ENCODE measurements at regions not wholly inside any gene's neighbourhood (a gene's known extent, or its start where the extent isn't known, plus 50 kb on each side); places are given as distances from the start of the nearest gene placed in this dataset.

DNA sequence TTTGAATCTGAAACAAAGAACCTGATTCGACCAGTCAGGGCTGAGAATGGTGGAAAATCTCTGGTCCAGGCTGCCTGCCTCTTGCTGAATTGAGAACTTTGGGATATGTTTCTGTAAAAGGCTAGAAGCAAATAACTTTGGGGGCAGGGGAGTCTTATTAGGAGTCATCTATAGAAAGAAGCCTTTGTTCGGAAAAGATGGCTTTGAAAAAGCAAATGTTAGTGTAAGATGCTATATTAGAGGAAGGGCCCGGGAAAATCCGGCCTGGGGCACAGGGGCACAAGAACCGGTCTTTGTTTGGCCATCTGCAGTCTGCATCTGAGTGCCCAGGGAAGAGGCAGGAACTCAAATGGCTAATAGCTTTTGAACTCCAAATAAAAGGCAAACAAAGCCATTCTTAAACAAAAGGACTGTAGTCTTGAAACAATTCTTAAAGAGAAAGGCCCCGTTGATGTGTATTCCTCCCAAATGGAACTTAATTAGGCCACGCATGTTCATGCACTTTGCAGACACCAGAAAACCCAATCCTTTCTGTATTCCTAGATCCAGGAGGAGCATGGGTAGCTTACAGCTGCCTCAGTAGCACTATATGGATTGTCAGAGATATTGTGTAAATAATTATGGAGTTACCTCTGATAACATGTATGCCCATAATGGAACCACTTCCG, 180.0 kb upstream of the ARL4C start:
- DNase-seq (ENCODE audit: low read depth): no peak

DNA sequence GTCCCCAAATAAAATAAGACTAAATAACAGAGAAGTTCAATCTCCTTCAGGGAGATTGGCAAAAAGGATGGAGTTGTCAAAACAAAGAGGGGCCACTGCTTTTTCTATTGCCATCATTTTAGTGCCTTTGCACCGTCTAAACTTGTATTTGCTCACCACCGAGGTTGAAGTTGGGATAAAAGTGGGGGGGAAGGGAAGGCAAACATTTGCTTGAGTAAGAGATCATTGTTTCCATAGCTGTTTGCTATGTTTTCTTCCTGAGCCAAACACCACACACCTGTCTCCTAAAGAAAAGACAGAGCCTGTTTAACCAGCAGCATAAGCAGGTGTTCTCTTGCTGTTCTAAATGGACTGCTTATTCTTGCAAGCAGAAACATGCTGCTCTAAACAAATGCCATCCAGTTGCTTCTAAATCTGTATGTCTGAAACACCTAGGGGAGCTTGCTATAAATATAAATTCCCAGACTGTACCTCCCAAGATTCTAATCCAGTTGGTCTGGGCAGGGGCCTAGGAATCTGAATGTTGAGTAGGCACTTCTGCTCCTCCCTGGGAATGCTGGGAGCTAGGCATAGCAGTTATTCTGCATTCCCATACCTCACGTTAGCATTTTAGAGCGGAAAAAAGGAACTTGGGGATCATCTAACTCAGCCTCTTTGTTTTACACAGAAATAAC, 179.4 kb upstream of the ARL4C start:
- no peak for DNase-seq (ENCODE audit: low read depth)

DNA sequence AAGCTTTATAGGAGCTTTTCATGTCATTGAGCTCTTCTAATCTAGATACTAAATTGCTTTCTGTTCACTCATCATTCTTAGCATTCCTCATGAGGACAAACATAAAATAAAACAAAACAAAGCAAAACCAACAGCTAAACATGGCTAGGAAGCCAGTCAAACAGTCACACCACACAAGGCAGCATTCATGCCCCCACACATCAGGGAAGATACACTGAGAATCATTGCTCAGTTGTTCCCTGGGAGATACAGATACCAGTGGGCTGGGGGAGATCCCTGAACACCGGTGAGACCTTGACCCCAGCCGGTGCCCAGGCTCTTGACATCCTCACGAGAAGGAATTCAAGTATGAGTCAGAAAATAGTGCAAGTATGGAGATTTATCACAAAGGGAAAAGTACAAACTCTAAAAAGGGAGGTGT, 177.9 kb upstream of the ARL4C start:
- no peak for DNase-seq (ENCODE audit: low read depth)

DNA sequence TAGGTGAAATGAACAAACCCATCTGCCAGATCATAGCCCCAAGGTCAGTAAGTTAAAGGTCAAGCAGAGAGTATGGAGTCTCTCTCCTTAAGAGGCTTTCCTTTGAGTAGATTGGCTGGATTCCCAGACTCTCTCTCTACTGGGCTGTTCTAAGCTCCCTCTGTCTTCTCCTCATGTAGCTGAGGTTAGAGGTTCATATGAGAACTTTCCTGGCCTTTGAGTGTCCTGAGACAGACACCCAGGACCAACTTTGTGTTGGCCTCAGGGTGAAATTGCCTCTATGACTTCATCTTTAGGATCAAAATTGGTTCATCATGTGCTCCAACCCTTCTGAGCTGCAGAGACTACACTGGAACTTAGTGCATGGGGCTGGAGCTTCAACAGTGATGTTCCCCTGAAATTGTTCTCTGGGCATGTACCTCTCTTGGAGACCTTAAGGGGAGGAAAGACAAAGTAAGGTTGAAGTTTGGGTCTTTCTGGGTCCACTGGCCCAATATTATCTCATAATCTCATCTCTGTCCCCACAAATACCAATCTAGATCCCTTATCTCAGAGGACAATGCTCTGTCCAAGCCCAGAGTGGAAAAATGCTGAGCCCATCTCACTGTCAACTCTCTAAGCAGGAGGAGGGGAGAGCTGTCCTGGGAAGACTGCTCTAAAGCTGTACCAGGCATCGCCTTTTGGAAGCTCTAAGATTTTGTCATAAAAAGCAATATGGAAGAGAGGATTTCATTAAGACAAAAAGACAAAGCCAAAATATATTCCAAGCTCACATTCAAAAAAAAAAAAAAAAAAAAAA, 177.3 kb upstream of the ARL4C start:
- DNase-seq (ENCODE audit: low read depth): no peak

DNA sequence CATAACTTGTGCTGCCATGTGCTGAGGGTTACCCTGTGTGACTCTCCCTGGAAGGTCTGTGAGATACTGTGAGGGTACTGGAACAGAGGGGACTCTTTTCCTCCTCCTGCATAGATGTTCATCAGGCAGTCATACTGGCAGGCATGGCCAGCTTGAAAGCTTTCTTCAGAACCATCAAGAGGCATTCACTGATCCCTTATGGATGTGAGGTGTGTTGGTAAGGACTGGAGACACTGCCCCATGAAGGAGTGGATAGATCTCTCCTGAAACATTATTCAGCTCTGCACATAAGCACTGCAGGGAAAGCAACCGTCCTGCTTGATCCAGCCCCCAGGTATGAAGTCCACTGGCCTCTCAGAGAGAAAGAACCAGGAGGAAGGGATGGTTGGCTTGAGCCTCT, 176.6 kb upstream of the ARL4C start:
- no peak for DNase-seq (ENCODE audit: low read depth)

DNA sequence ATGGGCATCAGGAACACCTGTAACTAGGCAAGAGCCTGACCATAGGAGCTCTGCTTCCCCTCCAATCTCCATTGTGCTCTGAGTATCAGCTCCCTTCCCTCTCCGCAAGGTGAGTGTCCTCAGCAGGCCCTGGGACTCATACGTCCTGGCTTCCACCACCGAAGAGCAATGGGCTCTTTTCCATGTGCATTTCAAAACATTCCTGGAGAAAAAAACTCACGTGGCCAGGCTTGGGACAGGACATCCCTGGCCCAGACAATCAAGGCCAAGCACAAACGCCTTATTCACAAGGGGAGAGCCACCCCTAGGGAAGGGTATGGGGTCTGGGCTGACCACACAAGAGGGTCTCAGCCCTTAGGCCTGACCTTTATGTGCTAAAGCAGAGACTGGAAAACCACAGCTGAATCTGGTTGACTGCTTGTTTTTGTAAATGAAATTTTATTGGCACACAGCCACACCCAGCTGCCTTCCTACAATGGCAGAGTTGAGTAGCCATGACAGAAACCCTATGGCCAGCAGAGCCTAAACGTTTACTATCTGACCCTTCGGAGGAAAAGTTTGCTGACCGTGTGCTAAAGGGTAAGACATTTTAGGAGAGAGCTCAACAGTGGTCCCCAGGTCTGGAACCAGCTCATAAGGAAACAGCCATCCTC, 175.7 kb upstream of the ARL4C start:
- no peak for DNase-seq (ENCODE audit: low read depth)

DNA sequence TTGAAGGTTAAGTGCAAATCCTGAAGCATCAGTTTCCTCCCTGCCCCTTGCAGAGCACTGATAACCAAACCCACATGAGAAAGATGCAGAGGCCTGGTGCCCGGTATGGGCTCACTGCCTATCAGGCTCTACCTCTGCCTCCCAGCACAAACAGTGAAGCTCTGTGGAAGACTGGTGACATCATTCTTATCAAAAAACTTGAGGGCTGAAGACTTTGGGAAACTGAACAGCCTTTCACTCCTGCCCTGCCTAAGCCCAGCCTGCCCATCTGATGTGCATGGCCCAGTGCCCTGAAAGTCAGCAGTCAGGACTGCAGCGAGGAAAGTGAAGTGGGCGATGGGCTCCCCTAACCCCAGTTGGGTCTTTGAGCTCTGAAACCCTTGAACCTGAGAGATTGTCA, 174.8 kb upstream of the ARL4C start:
- no peak for DNase-seq (ENCODE audit: low read depth)

DNA sequence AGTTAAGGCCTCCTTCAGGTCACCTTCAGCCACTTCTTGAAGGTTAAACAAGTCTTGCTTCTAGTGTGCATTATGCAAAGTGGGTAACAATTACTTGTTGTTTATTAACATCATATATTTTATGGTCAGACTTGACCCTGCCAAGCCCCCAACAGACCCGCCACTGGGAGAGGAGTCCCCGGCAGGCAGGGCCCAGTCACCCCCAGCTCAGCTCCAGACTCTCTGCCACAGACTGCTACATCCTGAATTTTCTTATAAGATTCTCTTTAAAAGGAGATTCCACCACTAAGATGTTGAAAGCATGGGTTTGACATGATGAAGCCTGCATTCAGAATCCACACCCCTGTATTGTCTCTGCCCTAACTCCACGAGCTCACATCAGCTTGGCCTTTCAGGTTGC, 174.3 kb upstream of the ARL4C start:
- no peak for DNase-seq (ENCODE audit: low read depth)

DNA sequence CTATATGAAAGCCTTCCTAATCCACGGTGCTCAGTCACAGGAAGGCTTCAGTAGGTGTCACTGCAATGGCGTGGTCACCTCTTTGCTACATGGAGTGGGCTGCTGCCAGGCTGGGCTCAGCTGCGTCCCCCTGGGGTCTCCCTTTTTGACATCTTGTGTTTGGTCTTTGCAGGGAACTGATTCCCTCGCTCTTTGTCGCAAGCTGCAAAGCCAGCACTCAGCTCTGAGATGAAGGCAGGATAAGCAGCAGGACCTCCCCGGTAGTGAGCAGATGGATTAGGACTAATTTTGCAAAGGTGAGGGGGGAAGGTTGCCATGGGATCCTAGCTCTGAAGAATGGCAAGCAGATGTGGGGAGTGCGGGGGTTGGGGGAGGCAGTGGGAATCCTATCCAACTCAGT, 173.9 kb upstream of the ARL4C start:
- no peak for DNase-seq (ENCODE audit: low read depth)

DNA sequence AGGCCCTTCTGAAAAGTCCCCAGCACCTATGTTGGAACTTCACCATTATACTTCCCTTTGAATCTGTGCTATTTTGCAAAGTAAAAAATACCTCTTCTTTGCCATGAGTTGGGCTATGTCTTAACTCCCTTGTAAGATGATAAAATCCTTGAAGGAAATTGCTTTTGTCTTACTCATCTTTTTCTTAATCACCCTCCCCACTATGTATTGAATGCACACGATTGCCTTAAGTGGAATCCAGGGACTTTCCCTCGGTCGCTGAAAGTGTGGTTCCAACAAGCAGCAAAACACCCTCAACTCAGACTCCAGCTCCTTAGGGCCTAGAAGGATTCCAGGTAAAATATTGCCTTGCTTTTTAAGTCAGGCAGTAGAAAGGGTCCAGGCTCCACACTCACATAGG, 173.2 kb upstream of the ARL4C start:
- DNase-seq (ENCODE audit: low read depth): no peak

DNA sequence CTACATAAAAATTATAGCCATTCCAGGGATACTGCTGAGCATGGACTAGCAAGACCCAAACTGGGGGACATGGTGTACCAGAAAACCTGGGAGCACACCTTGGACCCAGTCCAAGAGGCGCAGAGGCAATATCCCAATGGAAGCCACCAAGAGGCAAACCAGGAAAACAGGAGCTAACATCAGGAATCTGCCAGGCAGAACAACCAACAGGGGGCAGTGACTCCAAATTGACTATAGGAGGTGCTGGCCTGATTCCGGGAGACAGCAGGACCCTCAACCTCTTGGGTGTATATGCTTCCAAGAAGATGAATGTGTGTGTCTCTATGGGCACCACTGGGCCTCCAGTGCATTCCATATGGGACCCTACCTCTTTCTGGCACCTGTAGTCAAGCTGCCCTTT, 172.7 kb upstream of the ARL4C start:
- DNase-seq (ENCODE audit: low read depth): no peak

DNA sequence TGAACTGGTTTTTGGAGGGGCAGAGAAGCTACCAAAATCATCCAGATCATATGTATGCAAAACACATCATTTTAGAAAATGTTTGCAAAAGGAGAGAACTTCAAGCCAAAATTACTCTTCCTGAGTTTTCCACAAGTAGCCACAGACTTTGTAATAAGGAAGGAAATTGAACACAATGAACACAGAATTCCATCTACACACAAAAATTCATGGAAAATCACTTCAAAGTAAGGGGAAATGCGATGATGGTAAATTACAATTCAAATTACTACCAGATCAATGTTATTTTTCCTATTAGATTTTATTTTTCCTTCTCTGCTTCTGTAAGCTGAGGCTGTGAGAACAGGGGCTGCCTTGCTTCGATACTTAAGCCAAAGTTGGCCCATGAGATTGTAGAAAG, 172.1 kb upstream of the ARL4C start:
- no peak for DNase-seq (ENCODE audit: low read depth)

DNA sequence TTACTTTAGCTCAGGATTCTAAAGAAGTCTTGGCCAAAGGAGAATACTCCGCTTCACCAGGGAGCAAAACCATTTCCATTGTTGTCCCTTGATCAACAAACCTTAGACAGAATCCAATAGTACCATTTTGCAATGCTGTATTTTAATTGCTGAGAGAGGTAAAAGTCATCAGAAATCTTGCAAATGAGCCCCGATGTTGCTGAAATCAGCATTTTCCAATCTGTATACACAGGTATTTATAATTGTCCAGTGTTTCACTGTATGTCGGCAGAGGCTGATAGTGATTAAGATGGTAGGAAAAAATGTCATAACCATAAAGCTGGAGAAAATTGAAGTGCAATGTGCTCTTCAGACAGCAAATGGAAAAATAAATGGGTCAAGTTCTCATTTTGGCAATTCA, 170.0 kb upstream of the ARL4C start:
- no peak for DNase-seq (ENCODE audit: low read depth)

DNA sequence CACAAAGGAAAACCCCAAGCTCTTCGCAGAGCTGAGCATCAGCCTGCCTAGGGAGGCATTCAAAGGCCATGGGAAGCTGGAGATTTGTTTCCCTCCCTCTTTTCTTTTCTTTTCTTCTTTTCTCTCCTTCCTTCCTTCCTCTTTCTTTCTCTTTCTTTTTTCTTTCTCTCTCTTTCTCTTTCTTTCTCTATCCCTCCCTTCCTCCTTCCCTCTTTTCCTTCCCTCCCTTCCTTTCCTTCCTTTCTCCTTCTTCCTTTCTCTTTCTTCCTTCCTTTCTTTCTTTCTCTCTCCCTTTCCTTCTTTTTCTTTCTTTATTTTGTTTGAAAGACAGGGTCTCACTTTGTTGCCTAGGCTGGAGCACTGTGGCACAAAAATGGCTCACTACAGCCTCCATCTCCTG, 168.4 kb upstream of the ARL4C start:
- DNase-seq (ENCODE audit: low read depth): no peak

DNA sequence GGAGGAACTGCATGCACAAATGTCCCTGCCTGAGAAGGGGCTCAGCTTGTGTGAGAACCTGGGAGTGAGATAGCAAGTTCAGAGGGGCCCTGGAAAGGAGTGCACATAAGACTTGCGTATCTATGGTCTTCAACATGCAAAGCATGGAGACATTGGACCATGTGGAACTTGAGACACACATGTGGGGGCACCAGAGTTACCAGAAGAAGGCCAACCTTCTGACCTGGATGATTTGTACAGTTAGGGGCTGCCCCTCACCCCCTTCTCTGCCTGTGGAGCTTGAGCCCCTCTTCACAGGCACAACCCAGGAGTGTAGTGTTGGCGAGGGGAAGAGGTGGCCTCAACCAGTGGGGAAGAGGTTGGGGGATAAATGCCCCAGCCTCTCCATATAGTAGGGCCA, 165.0 kb upstream of the ARL4C start:
- no peak for DNase-seq (ENCODE audit: low read depth)

DNA sequence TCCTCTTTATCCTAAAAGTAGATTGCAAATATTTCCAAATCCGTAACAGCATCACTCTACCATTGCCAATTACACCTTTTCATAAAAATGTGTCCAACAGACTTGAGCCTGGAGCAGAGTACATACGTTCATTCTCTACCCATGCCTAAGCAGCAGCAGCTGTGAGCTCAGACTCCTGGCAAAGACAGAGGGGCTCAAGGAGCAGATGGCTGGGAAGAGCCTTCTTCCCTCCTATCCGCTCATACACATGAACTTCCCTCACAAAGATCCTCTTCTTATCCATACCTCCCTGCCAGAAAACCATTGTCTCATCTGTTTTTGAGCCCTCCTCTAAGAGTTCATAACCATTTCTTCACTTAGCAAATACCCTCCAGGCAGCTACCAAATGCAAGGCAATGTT, 164.3 kb upstream of the ARL4C start:
- no peak for DNase-seq (ENCODE audit: low read depth)

DNA sequence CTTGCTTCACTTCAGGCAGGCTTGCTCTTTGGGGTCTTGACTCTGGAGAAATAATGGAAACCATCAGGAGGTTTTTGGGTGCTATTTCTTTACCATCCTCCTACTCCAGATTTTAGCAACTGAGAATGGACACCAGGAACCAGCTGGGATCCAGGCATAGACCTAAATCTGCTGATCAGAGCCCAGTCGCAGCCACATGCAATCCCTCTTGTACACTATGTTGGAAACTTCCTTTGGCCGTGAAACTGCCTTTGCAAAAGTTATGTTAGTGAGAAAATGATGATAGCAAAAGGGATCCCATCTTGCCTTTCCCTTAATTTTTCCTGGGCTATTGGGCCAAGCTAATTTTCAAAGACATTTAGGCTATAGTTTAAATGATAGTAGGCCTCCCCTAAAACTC, 158.8 kb upstream of the ARL4C start:
- no peak for DNase-seq (ENCODE audit: low read depth)

DNA sequence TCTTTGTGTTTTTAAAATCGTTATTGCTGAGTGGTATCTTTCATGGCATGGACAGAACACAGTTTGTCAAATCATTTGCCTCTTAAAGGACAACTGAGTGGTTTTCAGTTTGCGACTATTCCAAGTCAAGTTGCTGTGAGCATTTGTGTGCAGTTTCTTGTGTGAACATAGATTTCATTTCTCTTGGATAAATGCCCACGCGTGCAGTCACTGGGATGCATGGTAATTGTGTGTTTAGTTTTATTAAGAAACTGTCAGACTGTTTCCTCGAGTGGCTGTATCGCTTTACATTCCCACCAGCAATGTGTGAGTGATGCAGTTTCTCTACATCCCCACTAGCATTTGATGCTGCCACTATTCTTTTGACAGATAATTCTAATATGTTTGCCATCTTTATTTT, 154.0 kb upstream of the ARL4C start:
- DNase-seq (ENCODE audit: low read depth): no peak

DNA sequence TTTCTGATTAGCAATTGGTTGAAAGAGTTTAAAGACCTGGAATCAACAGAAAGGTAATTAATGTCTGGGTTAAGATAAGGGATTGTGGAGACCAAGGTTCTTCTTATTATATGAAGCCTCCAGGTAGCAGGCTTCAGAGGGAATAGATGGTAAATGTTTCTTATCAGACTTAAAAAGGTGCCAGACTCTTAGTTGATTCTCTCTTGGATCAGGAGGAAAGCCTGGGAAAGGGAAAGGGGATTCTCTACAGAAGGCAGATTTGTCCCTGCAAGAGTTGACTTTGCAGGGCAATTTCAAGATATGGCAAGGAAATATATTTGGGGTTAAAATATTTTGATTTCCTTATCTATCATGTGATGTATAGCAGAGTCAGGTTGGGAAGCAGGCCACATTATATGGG, 153.1 kb upstream of the ARL4C start:
- DNase-seq (ENCODE audit: low read depth): no peak

DNA sequence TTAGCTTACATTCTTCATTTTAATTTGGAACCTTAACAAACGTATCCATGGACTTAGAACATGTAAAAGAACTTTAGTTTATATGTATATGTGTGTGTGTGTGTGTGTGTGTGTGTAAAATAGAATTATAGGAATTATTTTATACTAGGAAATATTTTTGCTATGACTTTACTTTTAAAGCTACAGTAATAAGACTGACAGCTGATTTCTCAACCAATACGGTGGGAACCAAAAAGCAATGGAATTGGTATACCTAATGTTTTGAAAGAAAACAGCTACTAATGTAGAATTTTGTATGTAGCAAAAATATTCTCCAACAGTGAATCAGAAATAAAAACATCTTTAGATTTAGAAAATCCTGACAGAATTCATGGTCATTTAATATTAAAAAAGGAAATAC, 146.5 kb upstream of the ARL4C start:
- DNase-seq (ENCODE audit: low read depth): no peak

DNA sequence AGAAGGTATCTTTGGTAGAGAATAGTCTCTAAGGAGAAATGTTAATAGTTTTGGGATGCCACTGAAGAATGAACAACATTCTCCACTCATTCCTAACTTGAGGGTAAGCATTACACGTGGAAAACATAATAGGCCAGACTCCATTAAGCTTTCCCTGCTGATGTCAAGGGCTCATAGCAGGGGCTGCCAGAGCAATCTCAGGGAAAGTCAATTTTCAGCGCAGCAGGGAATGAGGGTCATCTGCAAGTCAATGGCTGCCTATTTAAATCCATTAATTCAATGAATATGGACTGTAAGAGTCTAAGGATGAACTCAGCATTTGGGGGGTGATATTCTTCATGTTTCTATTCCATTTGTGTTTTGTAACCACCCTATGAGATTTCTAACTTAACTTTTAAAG, 144.2 kb upstream of the ARL4C start:
- no peak for DNase-seq (ENCODE audit: low read depth)

DNA sequence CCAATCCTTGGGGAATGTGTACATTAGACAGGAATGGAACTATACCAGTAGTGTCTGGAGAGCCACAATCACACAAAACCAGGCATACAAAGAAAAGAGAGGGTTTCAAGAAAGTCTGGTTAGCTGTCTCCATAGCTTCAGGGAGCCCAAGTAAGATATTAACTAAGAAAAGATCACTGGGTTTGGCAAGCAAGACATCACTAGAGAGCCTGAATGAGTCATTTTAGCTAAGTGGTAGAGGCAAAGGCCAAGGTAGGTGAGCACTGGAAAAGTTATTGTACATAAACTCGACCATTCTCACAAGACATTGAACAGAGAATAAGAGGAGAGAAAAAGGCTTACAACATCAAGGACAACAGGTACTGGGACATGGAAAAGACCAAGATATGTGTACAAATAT, 143.8 kb upstream of the ARL4C start:
- no peak for DNase-seq (ENCODE audit: low read depth)

DNA sequence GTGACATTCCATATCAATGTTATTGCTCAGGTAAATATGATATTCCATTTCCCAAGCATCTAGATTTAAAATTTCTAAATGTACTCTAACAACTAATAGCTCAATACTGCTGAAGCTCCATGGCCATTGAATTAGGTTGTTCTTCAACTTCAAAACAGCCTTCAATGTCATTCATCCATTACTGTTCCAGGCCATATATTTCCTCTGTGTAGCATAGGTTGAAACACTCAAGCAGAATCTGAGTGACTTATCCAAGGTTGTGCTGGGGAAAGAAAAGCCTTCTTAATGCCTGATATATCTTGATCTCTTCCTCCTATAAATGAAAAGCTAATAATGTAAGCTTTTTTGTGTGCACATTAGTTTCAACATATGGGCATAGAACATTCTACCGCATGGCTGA, 142.1 kb upstream of the ARL4C start:
- DNase-seq (ENCODE audit: low read depth): no peak

All from stimulated activated CD8-positive, alpha-beta memory T cell treated with anti-CD3 and anti-CD28 coated beads, Interleukin-12 subunit alpha, Interleukin-12 subunit beta, amount 100 ng/mL, for 4 hours (primary cell).